Activated CD8-positive, alpha-beta memory T cell treated with anti-CD3 and anti-CD28 coated beads, Interleukin-2, amount 50 U/mL, for 1 hour (primary cell): ENCODE measurements at regions not wholly inside any gene's neighbourhood (a gene's known extent, or its start where the extent isn't known, plus 50 kb on each side); places are given as distances from the start of the nearest gene placed in this dataset.
"Not testable (repeated sequence)": the region's sequence is repeated elsewhere in the genome, so short reads cannot be mapped to it uniquely, and the experiment has no call there.

Source experiments
- DNase-seq: peaks from one replicate; pipeline ENCODE4 v3.0.0-alpha.2; 2020; ENCODE audit errors: extremely low read depth

- DNase-seq = no peak
Measured at GRCh38 chr6:141780296-141780695, 352.4 kb upstream of the GJE1 start.

GRCh38 chr6:141764388-141764787 is 368.3 kb upstream of the GJE1 start:
- DNase-seq = no peak

- no peak for DNase-seq
Measured at GRCh38 chr6:141758430-141758829, 374.3 kb upstream of the GJE1 start.

- DNase-seq = no peak
Measured at GRCh38 chr6:141753180-141753579, 379.5 kb upstream of the GJE1 start.

- DNase-seq = no peak
Measured at GRCh38 chr6:141752677-141753076, 380.0 kb upstream of the GJE1 start.

- DNase-seq = not testable (repeated sequence)
Measured at GRCh38 chr6:141746324-141746723, 386.4 kb upstream of the GJE1 start.

- DNase-seq = no peak
Measured at GRCh38 chr6:141744971-141745370, 387.8 kb upstream of the GJE1 start.

GRCh38 chr6:141744194-141744925 is 388.4 kb upstream of the GJE1 start:
- no peak for DNase-seq

- DNase-seq = no peak
Measured at GRCh38 chr6:141736104-141736503, 396.6 kb upstream of the GJE1 start.

GRCh38 chr6:141735126-141735525 is 397.6 kb upstream of the GJE1 start:
- DNase-seq = no peak

GRCh38 chr6:141734071-141734840 is 398.5 kb upstream of the GJE1 start:
- DNase-seq = no peak

- DNase-seq = no peak
Measured at GRCh38 chr6:141729146-141729545, 403.6 kb upstream of the GJE1 start.

GRCh38 chr6:141728330-141728729 is 404.4 kb upstream of the GJE1 start:
- no peak for DNase-seq

GRCh38 chr6:141726248-141726647 is 406.5 kb upstream of the GJE1 start:
- no peak for DNase-seq

GRCh38 chr6:141724731-141725130 is 408.0 kb upstream of the GJE1 start:
- DNase-seq = no peak

GRCh38 chr6:141719476-141719875 is 413.2 kb upstream of the GJE1 start:
- no peak for DNase-seq

- no peak for DNase-seq
Measured at GRCh38 chr6:141705431-141705830, 427.3 kb upstream of the GJE1 start.

GRCh38 chr6:141704151-141704550 is 428.6 kb upstream of the GJE1 start:
- no peak for DNase-seq

GRCh38 chr6:141701732-141702131 is 431.0 kb upstream of the GJE1 start:
- no peak for DNase-seq

- no peak for DNase-seq
Measured at GRCh38 chr6:141700819-141701218, 431.9 kb upstream of the GJE1 start.

- no peak for DNase-seq
Measured at GRCh38 chr6:141688916-141689315, 443.8 kb upstream of the GJE1 start.

- no peak for DNase-seq
Measured at GRCh38 chr6:141685416-141685815, 447.3 kb upstream of the GJE1 start.

- no peak for DNase-seq
Measured at GRCh38 chr6:141682391-141682790, 450.3 kb upstream of the GJE1 start.
